NCI-H2227 (cell line): ENCODE measurements at regions not wholly inside any gene's neighbourhood (a gene's known extent, or its start where the extent isn't known, plus 50 kb on each side); places are given as distances from the start of the nearest gene placed in this dataset.
"Not testable (repeated sequence)": the region's sequence is repeated elsewhere in the genome, so short reads cannot be mapped to it uniquely, and the experiment has no call there.

Experiments used
- DNase-seq: peaks from one replicate; lab custom pipeline; 2025; ENCODE audit not compliant: unreplicated experiment; lab: John Stamatoyannopoulos, UW

- peak; percentile 11 for DNase-seq
Measured at GRCh38 chr11:70901951-70902521, 350.3 kb downstream of the SHANK2 start.

- DNase-seq = not testable (repeated sequence)
Measured at GRCh38 chr11:70903229-70903628, 349.1 kb downstream of the SHANK2 start.

GRCh38 chr11:70906101-70906500, 346.3 kb downstream of the SHANK2 start:
- no peak for DNase-seq

GRCh38 chr11:70908223-70908622, 344.2 kb downstream of the SHANK2 start:
- DNase-seq = no peak

GRCh38 chr11:70910835-70911234, 341.5 kb downstream of the SHANK2 start:
- DNase-seq = no peak

GRCh38 chr11:70912226-70912840, 340.0 kb downstream of the SHANK2 start:
- DNase-seq = no peak

- peak; percentile 27 for DNase-seq
Measured at GRCh38 chr11:70913715-70914231, 338.6 kb downstream of the SHANK2 start.

GRCh38 chr11:70914496-70914895, 337.9 kb downstream of the SHANK2 start:
- no peak for DNase-seq

GRCh38 chr11:70915158-70915985, 337.0 kb downstream of the SHANK2 start:
- peak; percentile 8 for DNase-seq

- peak; percentile 50 for DNase-seq
Measured at GRCh38 chr11:70916351-70916750, 336.0 kb downstream of the SHANK2 start.

GRCh38 chr11:70918242-70918641, 334.1 kb downstream of the SHANK2 start:
- no peak for DNase-seq

- no peak for DNase-seq
Measured at GRCh38 chr11:70921804-70922203, 330.6 kb downstream of the SHANK2 start.

GRCh38 chr11:70924108-70924507, 328.3 kb downstream of the SHANK2 start:
- no peak for DNase-seq

- DNase-seq = no peak
Measured at GRCh38 chr11:70925238-70925637, 327.1 kb downstream of the SHANK2 start.

GRCh38 chr11:70926543-70927201, 325.7 kb downstream of the SHANK2 start:
- DNase-seq = no peak

- no peak for DNase-seq
Measured at GRCh38 chr11:70928854-70929598, 323.4 kb downstream of the SHANK2 start.

GRCh38 chr11:70930215-70930614, 322.2 kb downstream of the SHANK2 start:
- DNase-seq = no peak

GRCh38 chr11:70931430-70931829, 320.9 kb downstream of the SHANK2 start:
- peak; percentile 20 for DNase-seq

GRCh38 chr11:70933981-70934583, 318.3 kb downstream of the SHANK2 start:
- DNase-seq = no peak
